Endothelial cell of umbilical vein (primary cell): ENCODE measurements at regions not wholly inside any gene's neighbourhood (a gene's known extent, or its start where the extent isn't known, plus 50 kb on each side); places are given as distances from the start of the nearest gene placed in this dataset.

ENCODE experiments used
- BruUV-seq: library from RNA; stranded (reverse); fragments of 400-500 nt; replicated peaks from 2 replicates; lab custom pipeline; 2021; lab: Mats Ljungman, UMichigan
- CTCF ChIA-PET: fragments of 300-600, 350-600 bp; sonication (Branson Sonifier 250); formaldehyde crosslinking; loops from one replicate; lab custom pipeline; 2021; ENCODE audit warnings: antibody characterized with exemption, inconsistent platforms; lab: Charles Lee
- POLR2A ChIA-PET: fragments of 300-600, 350-600 bp; sonication (Branson Sonifier 250); formaldehyde crosslinking; loops from one replicate; lab custom pipeline; 2021; ENCODE audit warnings: antibody characterized with exemption, inconsistent platforms; lab: Charles Lee
- DNase-seq: peaks from one replicate; pipeline ENCODE4 v3.0.0-alpha.2; 2011; ENCODE audit warnings: low read depth, low spot score
- FAIRE-seq: peaks from 2 replicates; lab custom pipeline; 2011; peaks lifted over from hg19 to GRCh38; lab: Jason Lieb, UNC
- H2AFZ ChIP-seq: 2 replicates; pipeline ENCODE4 v1.6.0; 2012; ENCODE audit warnings: low read depth, low read length, control low read depth, inconsistent platforms
- H3K27ac ChIP-seq: 2 replicates; pipeline ENCODE4 v1.5.1; 2011; ENCODE audit warnings: low read depth, mild to moderate bottlenecking, control low read depth, low read length, moderate library complexity; ENCODE audit not compliant: insufficient read depth
- H3K27me3 ChIP-seq, 2 experiments: 2 replicates each; pipeline versions ENCODE4 v1.6.0 to v1.6.1; 2011; ENCODE audit warnings: low read length in 2 of 2, mixed read lengths in 1 of 2; ENCODE audit not compliant: control insufficient read depth in 2 of 2, insufficient read depth in 2 of 2
- H3K36me3 ChIP-seq, 2 experiments: 2 replicates in 1 of 2; 3 replicates in 1 of 2; pipeline ENCODE4 v1.5.1; 2011; ENCODE audit warnings: low read length in 2 of 2, mild to moderate bottlenecking in 1 of 2, moderate library complexity in 1 of 2; ENCODE audit not compliant: control insufficient read depth in 2 of 2, insufficient read depth in 2 of 2; ENCODE audit errors: extremely low read depth in 1 of 2
- H3K4me1 ChIP-seq: 3 replicates; pipeline ENCODE4 v1.5.1; 2011; ENCODE audit warnings: mild to moderate bottlenecking, low read length; ENCODE audit not compliant: control insufficient read depth, insufficient read depth; ENCODE audit errors: extremely low read depth
- H3K4me2 ChIP-seq: 2 replicates; pipeline ENCODE4 v1.6.1; 2011; ENCODE audit warnings: low read length, control low read depth, mixed read lengths; ENCODE audit not compliant: insufficient read depth
- H3K4me3 ChIP-seq, 3 experiments: fragments of 200-600 bp in 1 of 3; sonication (generic), shearing (Covaris generic) in 1 of 3; replicated peaks in 1 of 3; 2 replicates each; pipeline ENCODE4 v1.5.1; 2011 to 2016; ENCODE audit warnings: control low read depth in 3 of 3, low read length in 3 of 3, mild to moderate bottlenecking in 2 of 3, inconsistent platforms in 1 of 3, low read depth in 1 of 3, moderate library complexity in 1 of 3; ENCODE audit not compliant: insufficient read depth in 1 of 3
- H3K79me2 ChIP-seq: 2 replicates; pipeline ENCODE4 v1.6.0; 2012; ENCODE audit warnings: low read length, inconsistent platforms; ENCODE audit not compliant: control insufficient read depth, insufficient read depth
- H3K9ac ChIP-seq: replicated peaks from 2 replicates; pipeline ENCODE3; 2011; ENCODE audit warnings: low read length, control low read depth; ENCODE audit not compliant: insufficient read depth; ENCODE audit errors: extremely low read depth
- H3K9me1 ChIP-seq: replicated peaks from 3 replicates; pipeline ENCODE4 v1.6.0; 2011; ENCODE audit warnings: mild to moderate bottlenecking, low read length; ENCODE audit not compliant: control insufficient read depth, insufficient read depth; ENCODE audit errors: extremely low read depth
- H3K9me3 ChIP-seq: replicated peaks from 2 replicates; pipeline ENCODE4 v1.5.1; 2012; ENCODE audit warnings: low read length, inconsistent platforms; ENCODE audit not compliant: control insufficient read depth, insufficient read depth
- H4K20me1 ChIP-seq: replicated peaks from 2 replicates; pipeline ENCODE3; 2011; ENCODE audit warnings: mild to moderate bottlenecking, low read length; ENCODE audit not compliant: control insufficient read depth, insufficient read depth; ENCODE audit errors: extremely low read depth
- EZH2 ChIP-seq: IDR thresholded peaks from 2 replicates; pipeline ENCODE4 v1.6.1; 2012; ENCODE audit warnings: borderline replicate concordance, low read depth, mild to moderate bottlenecking, moderate library complexity, low read length, inconsistent platforms; ENCODE audit not compliant: severe bottlenecking
- FOS ChIP-seq: IDR thresholded peaks from 2 replicates; pipeline ENCODE4 v1.6.1; 2011; ENCODE audit warnings: mild to moderate bottlenecking, low read length, moderate library complexity, borderline replicate concordance; ENCODE audit not compliant: insufficient read depth
- GATA2 ChIP-seq: IDR thresholded peaks from 2 replicates; pipeline ENCODE4 v1.7.0; 2011; ENCODE audit warnings: low read depth, mild to moderate bottlenecking, moderate library complexity, mixed read lengths, low read length; ENCODE audit not compliant: insufficient read length, insufficient read depth
- JUN ChIP-seq: IDR thresholded peaks from 2 replicates; pipeline ENCODE4 v1.6.1; 2011; ENCODE audit warnings: borderline replicate concordance, low read depth; ENCODE audit not compliant: insufficient read length, insufficient read depth
- MYC ChIP-seq: IDR thresholded peaks from one replicate; pipeline ENCODE4 v1.6.1; 2011; ENCODE audit warnings: mild to moderate bottlenecking, low read depth, low read length
- POLR2A ChIP-seq: IDR thresholded peaks from 2 replicates; pipeline ENCODE4 v1.6.1; 2012; ENCODE audit warnings: low read depth, mild to moderate bottlenecking, control low read depth, low read length
- POLR2AphosphoS5 ChIP-seq: IDR thresholded peaks from 2 replicates; pipeline ENCODE4 v1.6.1; 2012; ENCODE audit warnings: low read depth, mild to moderate bottlenecking, control low read depth, low read length, moderate library complexity; ENCODE audit not compliant: insufficient read depth
- dilution Hi-C: fragments of 300-500 bp; cut with MboI; formaldehyde crosslinking; loops from one replicate; pipeline ENCODE4 v1.15.0; 2019; ENCODE audit warnings: low sequenced_read_pairs; ENCODE audit not compliant: extremely low pct_ligation_motif_present
- intact Hi-C: fragments of 100-400 bp; cut with micrococcal nuclease; formaldehyde crosslinking; loops from one replicate; pipeline ENCODE4 v1.10.0; 2022
- TF ChIP-seq, protein P1 (sequence below), 2 donors: IDR thresholded peaks; 1 replicate in 1 of 2; 2 replicates in 1 of 2; pipeline ENCODE4 v1.5.1; 2011; ENCODE audit warnings: low read length in 2 of 2, mild to moderate bottlenecking in 2 of 2, moderate library complexity in 2 of 2, control low read depth in 1 of 2, inconsistent platforms in 1 of 2, low read depth in 1 of 2; ENCODE audit not compliant: insufficient read depth in 1 of 2; ENCODE audit errors: extremely low read depth in 1 of 2
- TF ChIP-seq, protein P2 (sequence below): IDR thresholded peaks from 2 replicates; pipeline ENCODE4 v1.6.1; 2011; ENCODE audit not compliant: insufficient read depth, insufficient read length

DNA sequence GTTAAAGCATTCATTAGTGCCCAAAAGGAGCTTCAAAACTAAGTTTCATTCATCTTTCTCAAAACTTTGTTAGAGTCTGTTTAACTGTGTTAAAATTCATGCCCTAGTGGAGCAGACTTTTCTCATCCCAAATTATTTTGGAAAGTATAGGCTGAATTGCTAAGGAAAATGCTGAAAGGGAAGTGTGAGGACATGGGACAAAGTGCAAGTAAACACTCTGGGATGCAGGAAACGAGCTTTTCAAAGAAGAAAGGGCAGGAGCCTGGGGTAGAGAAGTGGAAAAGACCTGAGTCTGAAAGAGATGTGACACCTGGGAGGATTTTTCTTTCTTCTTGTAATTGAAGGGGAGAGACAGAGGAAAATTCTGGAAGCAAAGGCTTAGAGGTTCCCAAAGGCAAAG, 93.1 kb upstream of the ANKRD1 start:
- CTCF ChIA-PET: no interaction called here

More for the DNA sequence above, 93.1 kb upstream of the ANKRD1 start:
- H3K27me3 ChIP-seq: no peaks in the 10 kb centered on the region
- no peak overlapping the region for H3K27ac ChIP-seq
- no peaks in the 10 kb centered on the region for H4K20me1 ChIP-seq
- no peaks in the 10 kb centered on the region for H3K36me3 ChIP-seq
- no peak overlapping the region for H3K9ac ChIP-seq
- H2AFZ ChIP-seq: no peak overlapping the region
- no peaks in the 10 kb centered on the region for H3K4me1 ChIP-seq
- dilution Hi-C loops: no loop called here
- no peak for TF ChIP-seq POLR2AphosphoS5
- no peak for TF ChIP-seq GATA2
- no peak for TF ChIP-seq POLR2A
- TF ChIP-seq, protein P1, sequence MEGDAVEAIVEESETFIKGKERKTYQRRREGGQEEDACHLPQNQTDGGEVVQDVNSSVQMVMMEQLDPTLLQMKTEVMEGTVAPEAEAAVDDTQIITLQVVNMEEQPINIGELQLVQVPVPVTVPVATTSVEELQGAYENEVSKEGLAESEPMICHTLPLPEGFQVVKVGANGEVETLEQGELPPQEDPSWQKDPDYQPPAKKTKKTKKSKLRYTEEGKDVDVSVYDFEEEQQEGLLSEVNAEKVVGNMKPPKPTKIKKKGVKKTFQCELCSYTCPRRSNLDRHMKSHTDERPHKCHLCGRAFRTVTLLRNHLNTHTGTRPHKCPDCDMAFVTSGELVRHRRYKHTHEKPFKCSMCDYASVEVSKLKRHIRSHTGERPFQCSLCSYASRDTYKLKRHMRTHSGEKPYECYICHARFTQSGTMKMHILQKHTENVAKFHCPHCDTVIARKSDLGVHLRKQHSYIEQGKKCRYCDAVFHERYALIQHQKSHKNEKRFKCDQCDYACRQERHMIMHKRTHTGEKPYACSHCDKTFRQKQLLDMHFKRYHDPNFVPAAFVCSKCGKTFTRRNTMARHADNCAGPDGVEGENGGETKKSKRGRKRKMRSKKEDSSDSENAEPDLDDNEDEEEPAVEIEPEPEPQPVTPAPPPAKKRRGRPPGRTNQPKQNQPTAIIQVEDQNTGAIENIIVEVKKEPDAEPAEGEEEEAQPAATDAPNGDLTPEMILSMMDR (IDR thresholded peaks at IDR 0.05; ENCODE audit: extremely low read depth in 1 of 2, insufficient read depth in 1 of 2, low read depth in 1 of 2, low read length in 2 of 2): no peak
- no peak for TF ChIP-seq FOS
- TF ChIP-seq, protein P2, sequence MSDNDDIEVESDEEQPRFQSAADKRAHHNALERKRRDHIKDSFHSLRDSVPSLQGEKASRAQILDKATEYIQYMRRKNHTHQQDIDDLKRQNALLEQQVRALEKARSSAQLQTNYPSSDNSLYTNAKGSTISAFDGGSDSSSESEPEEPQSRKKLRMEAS: no peak
- TF ChIP-seq JUN: no peak
- TF ChIP-seq EZH2: no peak
- no peak for TF ChIP-seq MYC
- FAIRE-seq: no peak
- no peaks in the 10 kb centered on the region for H3K9me1 ChIP-seq
- POLR2A ChIA-PET: no interaction called here
- intact Hi-C loops: loop anchor here (1.0 kb wide), 1 partner anchor 31 kb away; no protein-coding TSS in a partner anchor
- no peak for DNase-seq
- BruUV-seq: no TSS peak
- H3K9me3 ChIP-seq: no peaks in the 10 kb centered on the region
- H3K4me3 ChIP-seq: no peak overlapping the region
- no peak overlapping the region for H3K4me2 ChIP-seq
- no peaks in the 10 kb centered on the region for H3K79me2 ChIP-seq
